ENCODE measurements at regions not wholly inside any gene's neighbourhood (a gene's known extent, or its start where the extent isn't known, plus 50 kb on each side); places are given as distances from the start of the nearest gene placed in this dataset.
"Not testable (repeated sequence)": the region's sequence is repeated elsewhere in the genome, so short reads cannot be mapped to it uniquely, and the experiment has no call there.

DNA sequence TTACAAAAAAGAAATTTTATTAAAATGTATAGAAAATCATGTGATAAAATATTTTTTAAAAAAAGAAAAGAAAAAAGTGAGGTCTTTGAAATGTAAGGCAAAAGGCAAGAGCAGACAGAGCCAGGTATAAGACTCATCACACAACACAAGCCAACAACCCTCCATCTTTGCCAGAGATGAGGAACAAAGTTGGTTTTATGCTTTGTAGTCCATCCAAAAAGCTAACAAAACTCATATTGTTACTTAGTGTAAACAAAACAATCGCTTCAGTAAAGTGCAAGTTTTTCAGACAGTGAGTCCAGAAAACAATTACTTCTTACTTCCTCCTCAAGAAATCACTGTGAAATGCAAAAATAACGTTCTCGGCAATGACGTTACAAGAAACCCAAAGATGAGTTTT is 233.9 kb upstream of the FRG1 start:
- ATAC-seq (ENCODE audit: poor library complexity); DNase-seq; POLR2A ChIA-PET; H3K4me1 Mint-ChIP-seq (ENCODE audit: low read depth); H3K4me3 Mint-ChIP-seq; H3K36me3 Mint-ChIP-seq (ENCODE audit: low read depth); H3K9me3 Mint-ChIP-seq; H3K27ac Mint-ChIP-seq; CTCF ChIA-PET; H3K4me1 ChIP-seq (ENCODE audit: insufficient read depth, low read length); H3K4me3 ChIP-seq (ENCODE audit: low read length); H3K36me3 ChIP-seq (ENCODE audit: insufficient read depth, low read length); H3K9me3 ChIP-seq (ENCODE audit: control insufficient read depth in 1 of 2, insufficient read depth in 1 of 2, low read length in 2 of 2); H3K27ac ChIP-seq (ENCODE audit: low read depth in 1 of 2, low read length in 2 of 2); H3K27me3 ChIP-seq (ENCODE audit: control insufficient read depth in 1 of 2, insufficient read depth in 2 of 2, low read length in 2 of 2); H3K27me3 Mint-ChIP-seq; intact Hi-C loops (cut with DNase I, micrococcal nuclease): not testable (repeated sequence)

DNA sequence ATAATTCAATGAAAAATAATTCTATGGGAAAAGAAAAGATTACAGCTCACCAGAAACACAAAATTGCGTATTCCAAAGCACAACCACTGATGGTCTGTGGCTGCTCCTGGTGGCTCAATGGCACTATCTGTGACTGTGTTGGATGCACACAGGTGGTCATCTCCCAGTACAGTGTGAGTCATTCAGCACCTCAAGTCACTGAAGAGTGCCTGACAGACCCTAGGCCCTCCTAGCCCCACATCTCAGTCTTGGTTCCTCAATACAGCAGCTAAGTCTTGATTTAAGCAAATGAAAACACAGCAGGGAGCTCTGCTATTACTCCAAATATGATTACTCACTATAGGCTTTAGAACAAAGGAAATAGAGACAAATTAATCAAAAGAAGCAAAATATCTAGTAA is 233.4 kb upstream of the FRG1 start:
- CTCF ChIA-PET; H3K4me1 Mint-ChIP-seq (ENCODE audit: low read depth): not testable (repeated sequence)

DNA sequence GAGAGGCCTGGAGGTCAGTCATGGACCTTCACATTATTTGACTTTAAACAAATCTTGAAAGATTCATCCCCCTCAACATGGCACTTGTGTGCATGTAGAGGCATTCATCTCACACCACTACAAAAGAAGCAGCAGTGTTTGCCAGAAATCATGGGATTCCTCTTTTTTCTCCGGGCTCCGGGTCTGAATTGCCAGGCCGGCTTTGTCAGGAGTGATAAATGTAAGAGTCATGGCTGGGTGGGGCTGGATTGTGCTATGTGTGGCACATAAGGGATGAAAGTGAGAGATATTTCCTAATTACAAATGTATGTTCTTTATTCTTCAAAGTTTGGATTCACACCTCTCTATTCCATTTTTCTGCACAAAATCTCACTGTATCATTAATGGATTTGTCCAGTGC is 228.7 kb upstream of the FRG1 start:
- H3K27me3 Mint-ChIP-seq; H3K4me1 Mint-ChIP-seq (ENCODE audit: low read depth); CTCF ChIA-PET; H3K27ac Mint-ChIP-seq; H3K36me3 Mint-ChIP-seq (ENCODE audit: low read depth); intact Hi-C loops (cut with DNase I, micrococcal nuclease); H3K4me3 ChIP-seq (ENCODE audit: low read length); H3K27me3 ChIP-seq (ENCODE audit: control insufficient read depth in 1 of 2, insufficient read depth in 2 of 2, low read length in 2 of 2); ATAC-seq (ENCODE audit: poor library complexity); POLR2A ChIA-PET; DNase-seq; H3K4me1 ChIP-seq (ENCODE audit: insufficient read depth, low read length); H3K4me3 Mint-ChIP-seq; H3K9me3 ChIP-seq (ENCODE audit: control insufficient read depth in 1 of 2, insufficient read depth in 1 of 2, low read length in 2 of 2); H3K36me3 ChIP-seq (ENCODE audit: insufficient read depth, low read length); H3K27ac ChIP-seq (ENCODE audit: low read depth in 1 of 2, low read length in 2 of 2); H3K9me3 Mint-ChIP-seq: not testable (repeated sequence)

More for the DNA sequence above, 233.4 kb upstream of the FRG1 start:
- DNase-seq; H3K4me1 ChIP-seq (ENCODE audit: insufficient read depth, low read length); H3K27me3 ChIP-seq (ENCODE audit: control insufficient read depth in 1 of 2, insufficient read depth in 2 of 2, low read length in 2 of 2); H3K27ac Mint-ChIP-seq; H3K9me3 ChIP-seq (ENCODE audit: control insufficient read depth in 1 of 2, insufficient read depth in 1 of 2, low read length in 2 of 2); H3K4me3 Mint-ChIP-seq; POLR2A ChIA-PET; H3K9me3 Mint-ChIP-seq; H3K27ac ChIP-seq (ENCODE audit: low read depth in 1 of 2, low read length in 2 of 2); H3K27me3 Mint-ChIP-seq; ATAC-seq (ENCODE audit: poor library complexity); intact Hi-C loops (cut with DNase I, micrococcal nuclease); H3K36me3 ChIP-seq (ENCODE audit: insufficient read depth, low read length); H3K4me3 ChIP-seq (ENCODE audit: low read length); H3K36me3 Mint-ChIP-seq (ENCODE audit: low read depth): not testable (repeated sequence)

DNA sequence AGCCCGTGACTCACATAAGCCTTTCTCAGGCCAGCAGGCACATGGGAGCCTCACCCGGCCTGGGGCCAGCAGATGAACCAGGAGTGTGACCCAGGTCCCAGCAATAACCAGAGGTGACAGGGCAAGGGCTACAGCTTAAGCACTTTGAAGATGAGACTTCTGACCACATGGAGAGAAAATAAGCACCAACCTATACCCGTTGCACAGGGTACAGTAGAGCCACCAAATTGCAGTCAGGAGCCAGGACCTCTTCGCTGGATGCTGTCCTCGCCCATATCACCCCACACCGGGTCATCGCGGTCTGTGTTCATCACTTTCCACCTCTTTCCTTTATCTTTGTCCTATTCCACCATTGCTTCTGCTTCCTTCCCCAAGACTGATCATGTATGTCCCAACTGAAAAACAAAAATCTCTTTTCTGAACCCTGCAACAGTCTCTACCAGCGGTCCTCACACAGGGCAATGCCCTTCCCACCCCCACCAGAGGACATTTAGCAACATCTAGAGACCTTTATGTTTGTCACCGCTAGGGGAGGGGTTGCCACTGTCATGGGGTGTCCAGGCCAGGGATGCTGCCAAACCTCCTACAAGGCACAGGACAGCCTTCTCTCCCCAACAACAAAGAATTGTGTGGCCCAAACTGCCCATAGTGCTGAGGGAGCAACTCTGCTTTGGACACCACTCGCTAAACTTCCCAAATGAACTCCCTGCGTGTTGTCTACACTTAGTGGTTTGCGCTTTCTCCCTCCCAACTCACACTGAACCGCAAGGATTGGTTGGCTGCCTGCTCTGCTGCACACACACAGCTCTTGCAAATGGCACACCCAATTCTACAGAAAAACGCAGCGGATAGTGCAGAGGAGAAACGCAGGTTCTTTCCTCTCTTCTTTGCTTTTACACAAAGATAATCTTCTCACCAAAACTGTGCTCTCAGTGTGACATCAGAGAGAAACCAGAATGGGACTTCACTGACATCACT is 219.4 kb upstream of the FRG1 start:
- H3K36me3 ChIP-seq (ENCODE audit: insufficient read depth, low read length); H3K27ac Mint-ChIP-seq; DNase-seq; H3K9me3 ChIP-seq (ENCODE audit: control insufficient read depth in 1 of 2, insufficient read depth in 1 of 2, low read length in 2 of 2); POLR2A ChIA-PET; H3K4me1 Mint-ChIP-seq (ENCODE audit: low read depth); ATAC-seq (ENCODE audit: poor library complexity); H3K36me3 Mint-ChIP-seq (ENCODE audit: low read depth); H3K4me3 ChIP-seq (ENCODE audit: low read length); H3K4me1 ChIP-seq (ENCODE audit: insufficient read depth, low read length); intact Hi-C loops (cut with DNase I, micrococcal nuclease); H3K27me3 Mint-ChIP-seq; CTCF ChIA-PET; H3K9me3 Mint-ChIP-seq; H3K27ac ChIP-seq (ENCODE audit: low read depth in 1 of 2, low read length in 2 of 2); H3K4me3 Mint-ChIP-seq; H3K27me3 ChIP-seq (ENCODE audit: control insufficient read depth in 1 of 2, insufficient read depth in 2 of 2, low read length in 2 of 2): not testable (repeated sequence)

DNA sequence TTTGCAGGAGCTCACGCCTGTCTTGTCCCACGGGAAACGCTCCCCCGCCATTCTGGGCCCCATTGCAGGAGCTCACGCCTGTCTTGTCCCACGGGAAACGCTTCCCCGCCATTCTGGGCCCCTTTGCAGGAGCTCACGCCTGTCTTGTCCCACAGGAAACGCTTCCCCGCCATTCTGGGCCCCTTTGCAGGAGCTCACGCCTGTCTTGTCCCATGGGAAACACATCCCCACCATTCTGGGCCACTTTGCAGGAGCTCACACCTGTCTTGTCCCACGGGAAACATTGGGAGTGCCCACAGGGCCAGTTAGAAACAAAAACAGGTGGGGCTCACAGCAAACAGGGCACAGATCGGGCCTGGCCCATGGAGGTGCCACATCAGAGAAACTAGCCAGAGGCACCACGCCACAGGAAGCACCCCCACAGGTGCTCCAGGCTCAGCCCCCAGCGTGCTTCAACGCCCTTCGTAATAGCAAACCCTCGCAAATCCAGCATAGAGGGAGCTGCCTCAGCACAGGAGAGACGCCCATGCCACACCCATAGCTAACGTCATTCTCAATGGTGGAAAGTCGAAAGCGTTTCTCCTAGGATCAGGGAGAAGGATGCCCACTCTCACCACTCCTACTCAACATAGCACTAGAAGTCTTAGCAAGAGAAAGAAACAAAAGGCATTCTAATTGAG is 218.2 kb upstream of the FRG1 start:
- H3K4me1 Mint-ChIP-seq (ENCODE audit: low read depth); H3K27me3 ChIP-seq (ENCODE audit: control insufficient read depth in 1 of 2, insufficient read depth in 2 of 2, low read length in 2 of 2); H3K9me3 ChIP-seq (ENCODE audit: control insufficient read depth in 1 of 2, insufficient read depth in 1 of 2, low read length in 2 of 2); H3K9me3 Mint-ChIP-seq; H3K36me3 ChIP-seq (ENCODE audit: insufficient read depth, low read length); H3K4me3 Mint-ChIP-seq; H3K36me3 Mint-ChIP-seq (ENCODE audit: low read depth); H3K4me3 ChIP-seq (ENCODE audit: low read length); ATAC-seq (ENCODE audit: poor library complexity); POLR2A ChIA-PET; intact Hi-C loops (cut with DNase I, micrococcal nuclease); CTCF ChIA-PET; DNase-seq; H3K27me3 Mint-ChIP-seq; H3K27ac Mint-ChIP-seq; H3K27ac ChIP-seq (ENCODE audit: low read depth in 1 of 2, low read length in 2 of 2); H3K4me1 ChIP-seq (ENCODE audit: insufficient read depth, low read length): not testable (repeated sequence)

DNA sequence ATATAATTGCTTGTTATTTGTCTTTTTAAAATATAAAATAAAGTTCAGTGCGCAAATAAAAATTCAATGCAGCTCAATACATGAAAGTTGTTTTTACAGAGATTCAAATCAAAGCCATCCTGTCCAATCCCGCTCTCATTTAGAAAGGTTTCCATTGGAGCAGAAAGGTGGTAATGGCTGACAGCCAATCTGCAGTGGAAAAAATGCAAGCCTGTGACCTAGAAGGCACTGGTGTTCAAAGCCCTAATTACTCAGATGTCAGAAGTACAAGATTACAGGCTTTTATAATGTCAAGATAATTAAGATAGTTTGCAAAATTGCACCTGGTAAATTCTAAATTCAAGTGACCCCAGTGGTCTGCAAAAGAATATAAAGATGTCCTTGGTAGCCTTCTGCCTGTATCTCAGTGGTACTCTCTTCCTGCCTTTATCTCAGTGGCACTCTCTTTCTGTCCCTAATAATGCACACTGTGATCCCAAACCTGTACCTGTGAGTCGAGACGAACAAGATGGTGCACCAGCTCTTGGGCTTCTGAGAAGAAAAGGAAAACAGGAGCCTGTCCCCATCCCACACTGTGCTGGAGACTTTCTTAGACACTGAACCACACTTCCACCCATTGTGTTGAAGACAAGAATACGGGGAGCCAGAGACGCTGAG is 212.6 kb upstream of the FRG1 start:
- H3K36me3 ChIP-seq (ENCODE audit: insufficient read depth, low read length); CTCF ChIA-PET; POLR2A ChIA-PET; H3K27ac Mint-ChIP-seq; H3K36me3 Mint-ChIP-seq (ENCODE audit: low read depth); H3K27ac ChIP-seq (ENCODE audit: low read depth in 1 of 2, low read length in 2 of 2); H3K27me3 Mint-ChIP-seq; H3K27me3 ChIP-seq (ENCODE audit: control insufficient read depth in 1 of 2, insufficient read depth in 2 of 2, low read length in 2 of 2); intact Hi-C loops (cut with DNase I, micrococcal nuclease); DNase-seq; ATAC-seq (ENCODE audit: poor library complexity); H3K4me3 Mint-ChIP-seq; H3K4me1 Mint-ChIP-seq (ENCODE audit: low read depth); H3K9me3 ChIP-seq (ENCODE audit: control insufficient read depth in 1 of 2, insufficient read depth in 1 of 2, low read length in 2 of 2); H3K4me1 ChIP-seq (ENCODE audit: insufficient read depth, low read length); H3K9me3 Mint-ChIP-seq; H3K4me3 ChIP-seq (ENCODE audit: low read length): not testable (repeated sequence)

DNA sequence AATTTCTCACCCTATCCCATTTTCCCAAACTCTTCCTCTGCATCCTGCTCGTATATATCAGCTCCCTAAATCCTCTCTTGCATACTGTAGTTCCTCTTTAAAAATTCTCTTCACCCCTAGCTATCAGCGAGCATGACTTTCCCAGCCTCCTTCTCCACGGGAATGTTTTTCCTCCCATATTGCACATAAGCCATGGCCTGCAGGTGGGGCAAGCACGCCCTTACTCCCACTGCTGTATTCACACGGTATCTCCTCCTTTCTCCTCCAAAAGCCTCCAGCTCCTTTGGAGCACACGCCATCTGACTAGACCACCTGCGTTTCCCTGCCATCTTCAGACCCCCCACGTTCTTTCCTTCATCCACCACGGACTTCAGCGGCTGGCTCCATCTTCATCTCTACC is 208.7 kb upstream of the FRG1 start:
- H3K27me3 Mint-ChIP-seq; ATAC-seq (ENCODE audit: poor library complexity); DNase-seq; H3K9me3 ChIP-seq (ENCODE audit: control insufficient read depth in 1 of 2, insufficient read depth in 1 of 2, low read length in 2 of 2); H3K4me1 ChIP-seq (ENCODE audit: insufficient read depth, low read length); intact Hi-C loops (cut with DNase I, micrococcal nuclease); H3K27ac Mint-ChIP-seq; H3K36me3 Mint-ChIP-seq (ENCODE audit: low read depth); H3K9me3 Mint-ChIP-seq; CTCF ChIA-PET; H3K27me3 ChIP-seq (ENCODE audit: control insufficient read depth in 1 of 2, insufficient read depth in 2 of 2, low read length in 2 of 2); H3K36me3 ChIP-seq (ENCODE audit: insufficient read depth, low read length); H3K4me3 ChIP-seq (ENCODE audit: low read length); H3K4me1 Mint-ChIP-seq (ENCODE audit: low read depth); H3K4me3 Mint-ChIP-seq; POLR2A ChIA-PET; H3K27ac ChIP-seq (ENCODE audit: low read depth in 1 of 2, low read length in 2 of 2): not testable (repeated sequence)

All from CD4-positive, alpha-beta T cell (primary cell).